HepG2 (cell line): ENCODE measurements at regions not wholly inside any gene's neighbourhood (a gene's known extent, or its start where the extent isn't known, plus 50 kb on each side); places are given as distances from the start of the nearest gene placed in this dataset.

Experiments used
- ATAC-seq: fragments of 200-7000 bp; cut with Tn5 transposase; 3 replicates; pipeline ENCODE4 v1.9.1; 2020; ENCODE audit warnings: mild to moderate bottlenecking, moderate library complexity
- BruUV-seq: library from RNA; stranded (reverse); fragments of 400-500 nt; replicated peaks from 2 replicates; lab custom pipeline; 2021; lab: Mats Ljungman, UMichigan
- CTCF ChIA-PET: fragments of 300-600 bp; formaldehyde crosslinking; extraction: SDS; loops from one replicate; lab custom pipeline; 2021; ENCODE audit warnings: low total read pairs, inconsistent platforms, low intra/inter-chr PET ratio; lab: Yijun Ruan, JAX
- POLR2A ChIA-PET: fragments of 350-600 bp; sonication (Branson Sonifier 250); formaldehyde crosslinking; loops from one replicate; lab custom pipeline; 2020; ENCODE audit warnings: antibody characterized with exemption, inconsistent platforms; lab: Yijun Ruan, JAX
- DNase-seq: peaks from one replicate; pipeline ENCODE4 v3.0.0-alpha.2; 2015; ENCODE audit warnings: low spot score
- FAIRE-seq: peaks from 3 replicates; lab custom pipeline; 2011; peaks lifted over from hg19 to GRCh38; lab: Jason Lieb, UNC
- H2AFZ ChIP-seq: one replicate; pipeline ENCODE4 v1.6.1; 2011; ENCODE audit warnings: low read length, inconsistent platforms
- H3K27ac ChIP-seq: fragments of 300-600 bp; 3 replicates; pipeline ENCODE4 v1.8.0; 2011; ENCODE audit warnings: mixed run types, mild to moderate bottlenecking, mixed read lengths, low read length, inconsistent platforms; ENCODE audit not compliant: insufficient read depth; ENCODE audit errors: extremely low read length
- H3K27me3 ChIP-seq, 2 experiments: fragments of 200-600 bp in 1 of 2; 2 replicates in 1 of 2; 3 replicates in 1 of 2; pipeline versions ENCODE4 v1.6.0 to v1.8.0; 2011; ENCODE audit warnings: low read length in 2 of 2, mild to moderate bottlenecking in 2 of 2, moderate library complexity in 2 of 2, inconsistent platforms in 1 of 2; ENCODE audit not compliant: insufficient read depth in 2 of 2, control insufficient read depth in 1 of 2
- H3K36me3 ChIP-seq, 2 experiments: fragments of 200-600 bp in 1 of 2; replicated peaks in 1 of 2; 2 replicates in 1 of 2; 3 replicates in 1 of 2; pipeline versions ENCODE4 v1.5.1 to v1.8.0; 2011; ENCODE audit warnings: low read length in 2 of 2, inconsistent platforms in 1 of 2; ENCODE audit not compliant: insufficient read depth in 2 of 2, control insufficient read depth in 1 of 2
- H3K4me1 ChIP-seq: 2 replicates; pipeline ENCODE4 v1.5.1; 2012; ENCODE audit warnings: low read length, inconsistent platforms; ENCODE audit not compliant: insufficient read depth
- H3K4me2 ChIP-seq: 2 replicates; pipeline ENCODE4 v1.6.0; 2011; ENCODE audit warnings: low read depth, low read length, inconsistent platforms
- H3K4me3 ChIP-seq, 3 experiments: fragments of 200-600 bp in 1 of 3; sonication (generic), shearing (Covaris generic) in 1 of 3; replicated peaks in 1 of 3; 2 replicates each; pipeline ENCODE4 v1.5.1; 2011 to 2016; ENCODE audit warnings: low read length in 3 of 3, inconsistent platforms in 2 of 3, low read depth in 2 of 3, mild to moderate bottlenecking in 2 of 3, control low read depth in 1 of 3, mixed read lengths in 1 of 3; ENCODE audit not compliant: insufficient read depth in 1 of 3
- H3K79me2 ChIP-seq: one replicate; pipeline ENCODE4 v1.6.1; 2011; ENCODE audit warnings: low read length, inconsistent platforms; ENCODE audit not compliant: insufficient read depth
- H3K9ac ChIP-seq: 2 replicates; pipeline ENCODE4 v1.6.0; 2011; ENCODE audit warnings: mild to moderate bottlenecking, low read depth, low read length, inconsistent platforms; ENCODE audit not compliant: insufficient read depth
- H3K9me3 ChIP-seq: 2 replicates; pipeline ENCODE4 v1.5.1; 2012; ENCODE audit warnings: mild to moderate bottlenecking, low read length
- H4K20me1 ChIP-seq: 2 replicates; pipeline ENCODE4 v1.6.0; 2011; ENCODE audit warnings: inconsistent platforms, mild to moderate bottlenecking, low read length, moderate library complexity; ENCODE audit not compliant: insufficient read depth
- CEBPB ChIP-seq: IDR thresholded peaks from 2 replicates; pipeline ENCODE4 v1.6.1; 2011; ENCODE audit warnings: low read depth, low read length, improper control_type of control experiment, borderline replicate concordance
- GABPB1 ChIP-seq: IDR thresholded peaks from 2 replicates; pipeline ENCODE4 v1.6.1; 2016; ENCODE audit warnings: mild to moderate bottlenecking, missing genetic modification reagents, moderate library complexity, missing compliant biosample characterization
- HNRNPK ChIP-seq: fragments of 200-400 bp; formaldehyde crosslinking; IDR thresholded peaks from 2 replicates; pipeline ENCODE4 v1.6.1; 2018; ENCODE audit warnings: low read length, low read depth, moderate library complexity, mild to moderate bottlenecking; ENCODE audit not compliant: poor library complexity, severe bottlenecking
- MAFF ChIP-seq: IDR thresholded peaks from 2 replicates; pipeline ENCODE4 v1.6.1; 2011; ENCODE audit warnings: low read depth, low read length, improper control_type of control experiment
- MAFK ChIP-seq, 2 experiments: IDR thresholded peaks in 1 of 2; conservative IDR thresholded peaks in 1 of 2; 2 replicates each; pipeline ENCODE4 v1.6.1; 2011; ENCODE audit warnings: improper control_type of control experiment in 2 of 2, low read length in 2 of 2
- ZFAT ChIP-seq: sonication (generic); formaldehyde crosslinking; conservative IDR thresholded peaks from 2 replicates; pipeline ENCODE4 v1.8.1; 2023; ENCODE audit warnings: missing genetic modification reagents, inconsistent platforms
- ZNF263 ChIP-seq: sonication (generic); formaldehyde crosslinking; IDR thresholded peaks from 2 replicates; pipeline ENCODE4 v1.4.0; 2020; ENCODE audit warnings: missing genetic modification reagents
- ZNF354B ChIP-seq: sonication (generic); formaldehyde crosslinking; IDR thresholded peaks from 2 replicates; pipeline ENCODE4 v1.8.0; 2022; ENCODE audit warnings: mild to moderate bottlenecking, missing genetic modification reagents
- ZNF552 ChIP-seq: sonication (generic); formaldehyde crosslinking; IDR thresholded peaks from 2 replicates; pipeline ENCODE4 v1.9.0; 2022; ENCODE audit warnings: missing genetic modification reagents, mild to moderate bottlenecking, borderline replicate concordance
- WGBS: methylation state at CpG from one replicate; pipeline ENCODE4 v1.1.6; 2017; ENCODE audit warnings: low lambda C conversion rate; 5-methylcytosine and 5-hydroxymethylcytosine counted together
- in situ Hi-C: cut with HindIII; loops from 2 replicates; pipeline ENCODE4 v1.10.0; 2017; ENCODE audit warnings: low pct_unique_long_range_greater_than_20kb; ENCODE audit not compliant: extremely low pct_ligation_motif_present
- intact Hi-C: fragments of 100-400 bp; cut with micrococcal nuclease; formaldehyde crosslinking; loops from one replicate; pipeline ENCODE4 v1.10.0; 2022; ENCODE audit not compliant: unreplicated experiment
- TF ChIP-seq, protein P1 (sequence below): sonication (generic); formaldehyde crosslinking; IDR thresholded peaks from 2 replicates; pipeline ENCODE4 v1.4.0; 2020; ENCODE audit warnings: missing genetic modification reagents
- TF ChIP-seq, protein P2 (sequence below): conservative IDR thresholded peaks from 2 replicates; pipeline ENCODE4 v1.6.1; 2018; ENCODE audit warnings: missing genetic modification reagents
- TF ChIP-seq, protein P3 (sequence below): sonication (generic); formaldehyde crosslinking; IDR thresholded peaks from 2 replicates; pipeline ENCODE4 v1.4.0; 2020; ENCODE audit warnings: missing genetic modification reagents, low read depth, mild to moderate bottlenecking, borderline replicate concordance
- TF ChIP-seq, protein P4 (sequence below): sonication (generic); formaldehyde crosslinking; IDR thresholded peaks from 2 replicates; pipeline ENCODE4 v1.5.0; 2020; ENCODE audit warnings: missing genetic modification reagents

DNA sequence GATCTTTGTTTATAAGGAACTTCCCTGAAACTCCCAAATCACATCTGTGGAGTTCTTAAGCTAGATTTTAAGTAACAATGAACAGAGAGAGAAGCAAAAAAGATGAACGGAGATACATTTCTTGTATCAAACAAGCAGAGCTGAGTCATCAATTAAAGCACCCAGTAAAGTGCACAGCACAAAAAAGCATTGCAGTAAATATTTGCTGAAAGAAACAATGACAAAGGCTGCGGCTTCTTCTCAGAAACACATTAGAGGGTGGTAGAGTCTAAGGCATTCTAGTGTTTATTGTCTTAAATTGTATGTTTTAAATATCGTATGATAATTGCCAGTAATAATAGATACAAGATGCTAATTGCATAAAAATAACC, 941.6 kb upstream of the CHORDC1 start:
- intact Hi-C loops: no loop called here

DNA sequence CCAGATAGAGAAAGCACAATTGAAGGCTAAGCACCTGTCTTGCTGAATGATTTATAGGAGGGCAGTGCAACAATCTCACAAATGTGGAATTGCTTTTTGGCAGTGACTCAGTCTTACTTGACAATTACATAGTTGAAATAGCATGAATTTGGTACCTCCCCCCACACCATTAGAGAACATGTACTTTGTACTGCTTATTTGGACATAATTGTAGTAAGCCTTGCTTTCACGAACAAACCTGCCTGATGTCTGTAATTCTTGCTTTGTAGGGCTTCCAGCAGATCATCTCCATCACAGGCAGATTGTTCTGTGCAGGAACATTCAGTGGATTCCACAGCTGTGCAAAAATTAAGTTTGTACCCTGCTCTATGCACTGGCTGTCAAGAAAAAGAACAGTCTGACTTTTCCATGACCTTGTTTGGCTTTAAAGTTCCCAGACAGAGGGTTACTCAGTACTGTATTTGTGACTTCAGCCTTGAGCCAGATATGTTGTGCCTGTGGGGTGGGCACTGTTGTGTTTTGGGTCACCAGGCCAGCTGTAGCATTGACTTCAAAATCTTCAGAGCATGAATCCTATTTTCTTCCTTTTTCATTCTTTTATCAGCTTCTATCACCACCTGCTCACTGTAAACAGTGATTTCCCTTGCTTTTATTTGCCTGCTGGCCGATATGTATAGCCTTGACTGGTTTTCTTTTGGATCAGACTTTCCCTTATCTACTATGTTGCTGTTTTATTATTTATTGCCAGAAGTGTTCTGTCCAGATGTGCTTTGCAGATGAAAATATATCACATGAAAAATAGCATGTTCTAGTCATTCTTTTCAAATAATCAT, 941.0 kb upstream of the CHORDC1 start:
- Histone ChIP-seq H3K4me1 (0 out of 2 replicates have a peak, but pooled peaks cover 6% of the 10 kb centered on the region), H3K4me2 (no peak overlapping the region), H3K36me3 (no peaks in the 10 kb centered on the region), H3K4me3 (no peak overlapping the region), H3K27ac (no peak overlapping the region), H3K79me2 (no peaks in the 10 kb centered on the region), H2AFZ (no peak overlapping the region), H4K20me1 (no peaks in the 10 kb centered on the region), H3K9ac (no peak overlapping the region), H3K9me3 (no peaks in the 10 kb centered on the region), H3K27me3 (no peaks in the 10 kb centered on the region)
- TF ChIP-seq HNRNPK (no peak), GABPB1 (CRISPR knock-in tag) (no peak), ZNF263 (no peak), ZFAT (no peak), ZNF354B (CRISPR knock-in tag) (no peak), CEBPB (no peak)
- TF ChIP-seq, protein P1, sequence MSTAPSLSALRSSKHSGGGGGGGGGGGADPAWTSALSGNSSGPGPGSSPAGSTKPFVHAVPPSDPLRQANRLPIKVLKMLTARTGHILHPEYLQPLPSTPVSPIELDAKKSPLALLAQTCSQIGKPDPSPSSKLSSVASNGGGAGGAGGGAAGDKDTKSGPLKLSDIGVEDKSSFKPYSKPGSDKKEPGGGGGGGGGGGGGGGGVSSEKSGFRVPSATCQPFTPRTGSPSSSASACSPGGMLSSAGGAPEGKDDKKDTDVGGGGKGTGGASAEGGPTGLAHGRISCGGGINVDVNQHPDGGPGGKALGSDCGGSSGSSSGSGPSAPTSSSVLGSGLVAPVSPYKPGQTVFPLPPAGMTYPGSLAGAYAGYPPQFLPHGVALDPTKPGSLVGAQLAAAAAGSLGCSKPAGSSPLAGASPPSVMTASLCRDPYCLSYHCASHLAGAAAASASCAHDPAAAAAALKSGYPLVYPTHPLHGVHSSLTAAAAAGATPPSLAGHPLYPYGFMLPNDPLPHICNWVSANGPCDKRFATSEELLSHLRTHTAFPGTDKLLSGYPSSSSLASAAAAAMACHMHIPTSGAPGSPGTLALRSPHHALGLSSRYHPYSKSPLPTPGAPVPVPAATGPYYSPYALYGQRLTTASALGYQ (CRISPR knock-in tag): no peak
- TF ChIP-seq, protein P2, sequence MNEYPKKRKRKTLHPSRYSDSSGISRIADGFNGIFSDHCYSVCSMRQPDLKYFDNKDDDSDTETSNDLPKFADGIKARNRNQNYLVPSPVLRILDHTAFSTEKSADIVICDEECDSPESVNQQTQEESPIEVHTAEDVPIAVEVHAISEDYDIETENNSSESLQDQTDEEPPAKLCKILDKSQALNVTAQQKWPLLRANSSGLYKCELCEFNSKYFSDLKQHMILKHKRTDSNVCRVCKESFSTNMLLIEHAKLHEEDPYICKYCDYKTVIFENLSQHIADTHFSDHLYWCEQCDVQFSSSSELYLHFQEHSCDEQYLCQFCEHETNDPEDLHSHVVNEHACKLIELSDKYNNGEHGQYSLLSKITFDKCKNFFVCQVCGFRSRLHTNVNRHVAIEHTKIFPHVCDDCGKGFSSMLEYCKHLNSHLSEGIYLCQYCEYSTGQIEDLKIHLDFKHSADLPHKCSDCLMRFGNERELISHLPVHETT (CRISPR knock-in tag): no peak
- TF ChIP-seq, protein P3, sequence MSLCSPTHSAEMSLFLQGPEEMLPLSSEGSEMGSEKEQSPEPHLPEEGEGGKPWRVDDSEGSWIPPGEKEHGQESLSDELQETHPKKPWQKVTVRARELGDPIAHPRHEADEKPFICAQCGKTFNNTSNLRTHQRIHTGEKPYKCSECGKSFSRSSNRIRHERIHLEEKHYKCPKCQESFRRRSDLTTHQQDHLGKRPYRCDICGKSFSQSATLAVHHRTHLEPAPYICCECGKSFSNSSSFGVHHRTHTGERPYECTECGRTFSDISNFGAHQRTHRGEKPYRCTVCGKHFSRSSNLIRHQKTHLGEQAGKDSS (CRISPR knock-in tag): no peak
- TF ChIP-seq, protein P4, sequence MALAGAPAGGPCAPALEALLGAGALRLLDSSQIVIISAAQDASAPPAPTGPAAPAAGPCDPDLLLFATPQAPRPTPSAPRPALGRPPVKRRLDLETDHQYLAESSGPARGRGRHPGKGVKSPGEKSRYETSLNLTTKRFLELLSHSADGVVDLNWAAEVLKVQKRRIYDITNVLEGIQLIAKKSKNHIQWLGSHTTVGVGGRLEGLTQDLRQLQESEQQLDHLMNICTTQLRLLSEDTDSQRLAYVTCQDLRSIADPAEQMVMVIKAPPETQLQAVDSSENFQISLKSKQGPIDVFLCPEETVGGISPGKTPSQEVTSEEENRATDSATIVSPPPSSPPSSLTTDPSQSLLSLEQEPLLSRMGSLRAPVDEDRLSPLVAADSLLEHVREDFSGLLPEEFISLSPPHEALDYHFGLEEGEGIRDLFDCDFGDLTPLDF (CRISPR knock-in tag): no peak
- no TSS peak for BruUV-seq
- ChIA-PET CTCF (no interaction called here), POLR2A (no interaction called here)
- intact Hi-C loops (no loop called here), in situ Hi-C loops (no loop called here)
- DNase-seq: peak; percentile 2
- ATAC-seq: no peak
- FAIRE-seq: no peak
- WGBS: 0% methylated on average over 2 of the region's 2 CpGs

More for the DNA sequence above, 941.6 kb upstream of the CHORDC1 start:
- H4K20me1 ChIP-seq: no peaks in the 10 kb centered on the region
- TF ChIP-seq MAFF (peak; percentile 83), MAFK (conservative IDR thresholded peaks at IDR 0.05 in 1 of 2, IDR thresholded peaks at IDR 0.05 in 1 of 2; ENCODE audit: low read length in 2 of 2) (peak; percentile 70 to 86), ZNF552 (CRISPR knock-in tag) (no peak)
- TF ChIP-seq, all 625 proteins: peak for 2
- no peak for ATAC-seq
- 0 out of 2 replicates have a peak, but pooled peaks cover 6% of the 10 kb centered on the region for H3K4me1 ChIP-seq
- BruUV-seq: no TSS peak
- H3K27me3 ChIP-seq: no peaks in the 10 kb centered on the region
- H3K9ac ChIP-seq: no peak overlapping the region
- WGBS: 3% methylated on average over 3 of the region's 3 CpGs
- no peaks in the 10 kb centered on the region for H3K36me3 ChIP-seq
- H2AFZ ChIP-seq: no peak overlapping the region
- no peak for FAIRE-seq
- POLR2A ChIA-PET: no interaction called here
- CTCF ChIA-PET: no interaction called here
- H3K9me3 ChIP-seq: no peaks in the 10 kb centered on the region
- H3K4me2 ChIP-seq: no peak overlapping the region
- DNase-seq: no peak
- in situ Hi-C loops: no loop called here
- no peaks in the 10 kb centered on the region for H3K79me2 ChIP-seq
- H3K4me3 ChIP-seq: no peak overlapping the region
- H3K27ac ChIP-seq: no peak overlapping the region
